Ovary (tissue), 3 donors: ENCODE measurements at regions not wholly inside any gene's neighbourhood (a gene's known extent, or its start where the extent isn't known, plus 50 kb on each side); places are given as distances from the start of the nearest gene placed in this dataset.

Experiments
- CTCF ChIP-seq, 3 donors: fragments of 450-650 bp in 2 of 3; fragments of 200-600 bp in 1 of 3; IDR thresholded peaks; one replicate each; pipeline versions ENCODE4 v1.5.1 to v1.8.0; 2016 to 2022; ENCODE audit warnings: antibody characterized with exemption in 3 of 3, mild to moderate bottlenecking in 1 of 3
- EP300 ChIP-seq: sonication (generic); formaldehyde crosslinking; IDR thresholded peaks from one replicate; pipeline ENCODE4 v1.6.1; 2017; ENCODE audit warnings: antibody characterized with exemption
- POLR2A ChIP-seq: fragments of 450-650 bp; IDR thresholded peaks from one replicate; pipeline ENCODE4 v1.6.1; 2017; ENCODE audit warnings: antibody characterized with exemption, mild to moderate bottlenecking, moderate library complexity
- donor health status: DM: no; HTN: no; CAD: no.

- no peak for TF ChIP-seq CTCF (IDR thresholded peaks at IDR 0.05)
- TF ChIP-seq POLR2A = no peak
- no peak for TF ChIP-seq EP300
Observed at GRCh38 chr12:131210506-131211339, 257.0 kb downstream of the ADGRD1 start.
